GM12873 (cell line): ENCODE measurements at regions not wholly inside any gene's neighbourhood (a gene's known extent, or its start where the extent isn't known, plus 50 kb on each side); places are given as distances from the start of the nearest gene placed in this dataset.

Experiments
- TF ChIP-seq, protein P1 (sequence below): IDR thresholded peaks from 2 replicates; pipeline ENCODE4 v1.5.1; 2012; ENCODE audit warnings: low read depth, mild to moderate bottlenecking, moderate library complexity, low read length, control low read depth; ENCODE audit not compliant: insufficient read depth; ENCODE audit errors: missing control alignments

DNA sequence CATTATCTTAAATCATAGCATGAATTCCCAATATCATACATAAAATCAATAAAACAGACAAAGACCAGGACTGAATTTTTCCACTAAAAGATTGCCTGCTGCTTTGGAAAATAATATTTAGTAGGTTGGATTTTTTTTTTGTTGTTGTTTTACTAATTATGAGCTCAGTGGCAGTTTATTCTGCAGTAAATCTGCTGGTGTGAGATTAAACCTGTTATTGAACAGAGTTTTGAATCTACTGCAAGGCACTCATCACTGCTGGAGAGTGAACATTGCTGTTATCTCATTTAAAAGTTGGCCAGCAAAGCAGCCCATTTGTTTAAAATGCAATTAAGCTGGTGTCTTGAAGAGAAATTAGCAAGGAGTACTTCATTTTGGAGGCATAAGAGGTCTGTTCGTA, 986.1 kb downstream of the ADGRL2 start:
- TF ChIP-seq, protein P1, sequence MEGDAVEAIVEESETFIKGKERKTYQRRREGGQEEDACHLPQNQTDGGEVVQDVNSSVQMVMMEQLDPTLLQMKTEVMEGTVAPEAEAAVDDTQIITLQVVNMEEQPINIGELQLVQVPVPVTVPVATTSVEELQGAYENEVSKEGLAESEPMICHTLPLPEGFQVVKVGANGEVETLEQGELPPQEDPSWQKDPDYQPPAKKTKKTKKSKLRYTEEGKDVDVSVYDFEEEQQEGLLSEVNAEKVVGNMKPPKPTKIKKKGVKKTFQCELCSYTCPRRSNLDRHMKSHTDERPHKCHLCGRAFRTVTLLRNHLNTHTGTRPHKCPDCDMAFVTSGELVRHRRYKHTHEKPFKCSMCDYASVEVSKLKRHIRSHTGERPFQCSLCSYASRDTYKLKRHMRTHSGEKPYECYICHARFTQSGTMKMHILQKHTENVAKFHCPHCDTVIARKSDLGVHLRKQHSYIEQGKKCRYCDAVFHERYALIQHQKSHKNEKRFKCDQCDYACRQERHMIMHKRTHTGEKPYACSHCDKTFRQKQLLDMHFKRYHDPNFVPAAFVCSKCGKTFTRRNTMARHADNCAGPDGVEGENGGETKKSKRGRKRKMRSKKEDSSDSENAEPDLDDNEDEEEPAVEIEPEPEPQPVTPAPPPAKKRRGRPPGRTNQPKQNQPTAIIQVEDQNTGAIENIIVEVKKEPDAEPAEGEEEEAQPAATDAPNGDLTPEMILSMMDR: no peak

DNA sequence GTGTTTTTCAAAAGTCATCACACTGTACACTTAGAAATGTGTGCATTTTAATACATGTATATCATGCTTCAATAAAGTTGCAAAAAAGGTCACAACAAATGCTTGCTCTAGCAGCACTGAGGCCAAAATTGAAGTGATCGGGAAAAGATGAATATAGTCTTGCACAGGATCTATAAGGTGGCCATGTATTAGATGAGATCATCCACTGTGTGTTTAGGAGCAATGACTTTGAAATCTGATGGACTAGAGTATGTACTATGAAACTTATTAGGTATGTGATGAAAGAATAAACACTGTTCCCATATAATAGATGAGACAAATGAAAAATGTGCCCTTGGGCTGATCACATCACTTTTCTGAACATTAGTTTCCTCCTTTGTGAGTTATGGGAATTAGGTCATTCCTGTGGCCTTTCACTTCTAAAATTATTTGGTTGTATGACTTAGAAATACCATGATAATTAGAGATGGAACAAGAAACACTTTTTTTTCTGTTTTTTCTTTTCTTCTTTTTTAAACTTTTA, 984.6 kb downstream of the ADGRL2 start:
- TF ChIP-seq, protein P1: no peak

DNA sequence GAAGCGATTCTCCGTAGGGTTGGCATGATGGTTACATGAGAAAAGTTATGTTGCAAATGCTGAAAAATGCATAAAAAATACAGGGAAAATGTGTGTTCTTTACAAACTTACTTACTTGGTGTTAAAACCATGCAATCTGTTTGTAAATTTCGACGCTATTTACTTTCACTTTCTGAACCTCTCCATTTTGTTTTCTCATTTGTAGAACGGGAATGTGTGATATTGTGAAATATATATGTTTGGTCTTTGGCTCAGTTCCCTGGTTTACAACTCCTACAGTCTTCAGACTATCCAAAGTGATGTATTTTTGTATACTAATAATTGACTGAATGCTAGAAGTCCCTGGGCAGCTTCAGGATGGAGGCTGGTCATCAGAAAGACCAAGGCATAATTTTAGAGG, 982.3 kb downstream of the ADGRL2 start:
- TF ChIP-seq, protein P1: no peak

DNA sequence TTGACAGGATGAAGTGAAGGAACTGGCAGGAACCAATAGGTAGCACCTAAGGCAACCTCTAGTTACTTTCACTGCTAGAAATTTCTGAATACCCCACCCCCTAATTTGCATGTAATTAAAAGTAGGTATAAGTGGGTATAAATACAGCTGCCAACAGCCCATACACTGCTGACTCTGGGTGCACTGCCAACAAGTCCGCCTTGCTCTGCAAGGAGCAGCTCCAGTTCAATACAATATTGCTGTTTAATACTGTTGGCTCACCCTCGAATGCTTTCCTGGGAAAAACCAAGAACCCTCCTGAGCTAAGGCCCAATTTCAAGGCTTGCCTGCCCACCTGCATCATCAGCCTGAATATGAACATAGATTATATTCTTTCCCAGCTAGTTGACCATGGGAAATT, 981.9 kb downstream of the ADGRL2 start:
- TF ChIP-seq, protein P1: no peak

DNA sequence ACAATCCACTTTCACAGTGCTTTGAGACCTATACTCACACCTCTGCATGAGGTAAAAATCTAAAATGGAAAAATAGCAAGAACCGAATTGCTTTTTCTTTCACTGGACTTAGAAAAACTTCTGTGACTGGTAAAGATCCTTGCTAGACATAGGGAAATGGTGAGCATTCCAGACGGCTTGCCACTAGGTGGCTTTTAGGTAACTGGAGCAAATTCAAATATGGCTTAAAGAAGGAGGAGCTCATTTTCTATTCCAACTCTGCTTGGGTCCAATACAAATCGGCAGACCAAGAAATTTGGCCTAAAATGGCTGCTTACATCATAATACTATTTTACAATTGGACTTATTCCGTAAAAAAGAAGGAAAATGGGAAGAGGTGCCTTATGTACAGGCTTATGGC, 977.9 kb downstream of the ADGRL2 start:
- TF ChIP-seq, protein P1: peak; percentile 3

DNA sequence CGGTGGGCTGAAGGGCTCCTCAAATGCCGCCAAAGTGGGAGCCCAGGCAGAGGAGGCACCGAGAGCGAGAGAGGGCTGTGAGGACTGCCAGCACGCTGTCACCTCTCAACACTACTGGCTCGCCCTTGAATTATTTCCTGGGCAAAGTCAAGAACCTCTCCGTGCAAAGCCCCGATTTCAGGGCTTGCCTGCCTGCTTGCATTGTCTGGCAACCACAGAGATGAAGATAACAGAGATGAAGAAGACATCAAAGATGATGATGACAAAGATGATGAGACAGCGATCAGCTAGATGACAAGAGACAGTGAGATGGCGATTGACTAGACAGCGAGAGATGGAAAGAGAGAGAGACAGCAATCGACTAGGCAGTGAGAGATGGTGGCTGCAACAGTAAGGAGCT, 976.5 kb downstream of the ADGRL2 start:
- TF ChIP-seq, protein P1: no peak

DNA sequence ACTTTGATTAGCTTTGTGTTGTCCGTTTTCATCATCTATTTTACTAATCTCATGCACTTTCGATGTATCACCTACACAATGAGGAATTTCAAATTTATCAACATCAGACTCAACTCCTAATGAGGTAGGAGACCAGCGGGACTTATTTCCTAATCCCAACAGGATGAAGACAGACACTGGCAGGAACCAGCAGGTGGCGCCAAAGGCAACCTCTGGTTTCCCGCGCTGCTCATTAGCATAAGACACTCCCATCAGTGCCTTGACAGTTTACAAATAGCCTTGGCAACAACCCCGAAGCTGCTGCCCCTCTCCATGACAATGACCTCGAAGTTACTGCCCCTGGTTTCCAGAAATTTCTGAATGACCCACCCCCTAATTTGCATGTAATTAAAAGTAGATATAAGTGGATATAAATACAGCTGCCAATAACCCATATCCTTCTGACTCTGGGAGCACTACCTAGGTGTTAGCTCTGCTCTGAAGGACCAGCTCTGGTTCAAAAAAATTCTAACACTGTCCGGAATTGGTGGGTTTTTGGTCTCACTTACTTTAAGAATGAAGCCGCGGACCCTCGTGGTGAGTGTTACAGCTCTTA, 974.8 kb downstream of the ADGRL2 start:
- TF ChIP-seq, protein P1: peak; percentile 57
